ENCODE measurements at regions not wholly inside any gene's neighbourhood (a gene's known extent, or its start where the extent isn't known, plus 50 kb on each side); places are given as distances from the start of the nearest gene placed in this dataset.

GRCh38 chr3:147775816-147776530 lies 366.8 kb downstream of the ZIC1 start:
- H3K4me1 ChIP-seq, result no peaks in the 10 kb centered on the region
- TF ChIP-seq POLR2A (IDR thresholded peaks at IDR 0.05) (no peak), POLR2AphosphoS5 (IDR thresholded peaks at IDR 0.05) (no peak), EP300 (IDR thresholded peaks at IDR 0.05) (no peak)
- TF ChIP-seq, protein P1, sequence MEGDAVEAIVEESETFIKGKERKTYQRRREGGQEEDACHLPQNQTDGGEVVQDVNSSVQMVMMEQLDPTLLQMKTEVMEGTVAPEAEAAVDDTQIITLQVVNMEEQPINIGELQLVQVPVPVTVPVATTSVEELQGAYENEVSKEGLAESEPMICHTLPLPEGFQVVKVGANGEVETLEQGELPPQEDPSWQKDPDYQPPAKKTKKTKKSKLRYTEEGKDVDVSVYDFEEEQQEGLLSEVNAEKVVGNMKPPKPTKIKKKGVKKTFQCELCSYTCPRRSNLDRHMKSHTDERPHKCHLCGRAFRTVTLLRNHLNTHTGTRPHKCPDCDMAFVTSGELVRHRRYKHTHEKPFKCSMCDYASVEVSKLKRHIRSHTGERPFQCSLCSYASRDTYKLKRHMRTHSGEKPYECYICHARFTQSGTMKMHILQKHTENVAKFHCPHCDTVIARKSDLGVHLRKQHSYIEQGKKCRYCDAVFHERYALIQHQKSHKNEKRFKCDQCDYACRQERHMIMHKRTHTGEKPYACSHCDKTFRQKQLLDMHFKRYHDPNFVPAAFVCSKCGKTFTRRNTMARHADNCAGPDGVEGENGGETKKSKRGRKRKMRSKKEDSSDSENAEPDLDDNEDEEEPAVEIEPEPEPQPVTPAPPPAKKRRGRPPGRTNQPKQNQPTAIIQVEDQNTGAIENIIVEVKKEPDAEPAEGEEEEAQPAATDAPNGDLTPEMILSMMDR (IDR thresholded peaks at IDR 0.05), result no peak
- no peaks in the 10 kb centered on the region for H3K9me3 ChIP-seq
- no peaks in the 10 kb centered on the region for H3K36me3 ChIP-seq
- no peak overlapping the region for H3K4me3 ChIP-seq
- no peak for ATAC-seq
- no peak overlapping the region for H3K27ac ChIP-seq
- WGBS, 2 donors (ENCODE audit: low coverage in 1 of 2), result 78 to 82% methylated on average over 3 to 4 of the region's 4 CpGs
- no peaks in the 10 kb centered on the region for H3K27me3 ChIP-seq

- H3K36me3 ChIP-seq, result no peaks in the 10 kb centered on the region
- no peaks in the 10 kb centered on the region for H3K4me1 ChIP-seq
- 41 to 44% methylated on average over 2 of the region's 2 CpGs for WGBS, 2 donors (ENCODE audit: low coverage in 1 of 2)
- no peaks in the 10 kb centered on the region for H3K9me3 ChIP-seq
- no peak overlapping the region for H3K27ac ChIP-seq
- no peak for TF ChIP-seq EP300 (IDR thresholded peaks at IDR 0.05)
- TF ChIP-seq POLR2A (IDR thresholded peaks at IDR 0.05), result no peak
- TF ChIP-seq POLR2AphosphoS5 (IDR thresholded peaks at IDR 0.05), result no peak
- TF ChIP-seq, protein P1 (IDR thresholded peaks at IDR 0.05), result no peak
- H3K4me3 ChIP-seq, result no peak overlapping the region
- no peaks in the 10 kb centered on the region for H3K27me3 ChIP-seq
- no peak for ATAC-seq
Measured at GRCh38 chr3:147793841-147794240, 384.7 kb downstream of the ZIC1 start.

GRCh38 chr3:147794596-147794995 lies 385.4 kb downstream of the ZIC1 start:
- no peaks in the 10 kb centered on the region for H3K9me3 ChIP-seq
- H3K4me3 ChIP-seq, result no peak overlapping the region
- no peaks in the 10 kb centered on the region for H3K27me3 ChIP-seq
- no peaks in the 10 kb centered on the region for H3K36me3 ChIP-seq
- TF ChIP-seq POLR2A (IDR thresholded peaks at IDR 0.05) (no peak), EP300 (IDR thresholded peaks at IDR 0.05) (no peak), POLR2AphosphoS5 (IDR thresholded peaks at IDR 0.05) (no peak)
- TF ChIP-seq, protein P1 (IDR thresholded peaks at IDR 0.05), result no peak
- no peaks in the 10 kb centered on the region for H3K4me1 ChIP-seq
- ATAC-seq, result no peak
- H3K27ac ChIP-seq, result no peak overlapping the region
- 90% methylated on average over 3 of the region's 3 CpGs; no CpG with 5 or more reads in 1 of the 2 donors for whole genome bisulfite sequencing, 2 donors (ENCODE audit: low coverage in 1 of 2)

- no peak overlapping the region for H3K4me3 ChIP-seq
- H3K27me3 ChIP-seq, result no peaks in the 10 kb centered on the region
- TF ChIP-seq POLR2A (IDR thresholded peaks at IDR 0.05), result no peak
- TF ChIP-seq EP300 (IDR thresholded peaks at IDR 0.05), result no peak
- TF ChIP-seq, protein P1 (IDR thresholded peaks at IDR 0.05), result no peak
- no peak for TF ChIP-seq POLR2AphosphoS5 (IDR thresholded peaks at IDR 0.05)
- ATAC-seq, result no peak
- no peaks in the 10 kb centered on the region for H3K36me3 ChIP-seq
- no peak overlapping the region for H3K27ac ChIP-seq
- H3K9me3 ChIP-seq, result no peaks in the 10 kb centered on the region
- no peaks in the 10 kb centered on the region for H3K4me1 ChIP-seq
- WGBS, 2 donors (ENCODE audit: low coverage in 1 of 2), result 57 to 58% methylated on average over 1 of the region's 1 CpG
Measured at GRCh38 chr3:147795418-147795817, 386.3 kb downstream of the ZIC1 start.

GRCh38 chr3:147797095-147797494 lies 387.9 kb downstream of the ZIC1 start:
- Histone ChIP-seq H3K27ac (no peak overlapping the region), H3K4me1 (no peaks in the 10 kb centered on the region), H3K27me3 (no peaks in the 10 kb centered on the region), H3K36me3 (no peaks in the 10 kb centered on the region), H3K9me3 (no peaks in the 10 kb centered on the region), H3K4me3 (no peak overlapping the region)
- ATAC-seq, result no peak
- TF ChIP-seq EP300 (IDR thresholded peaks at IDR 0.05), result no peak
- no peak for TF ChIP-seq POLR2AphosphoS5 (IDR thresholded peaks at IDR 0.05)
- no peak for TF ChIP-seq POLR2A (IDR thresholded peaks at IDR 0.05)
- TF ChIP-seq, protein P1 (IDR thresholded peaks at IDR 0.05), result no peak

Measured in gastroesophageal sphincter (tissue), 4 donors.